Small intestine (tissue), 7 donors: ENCODE measurements at regions not wholly inside any gene's neighbourhood (a gene's known extent, or its start where the extent isn't known, plus 50 kb on each side); places are given as distances from the start of the nearest gene placed in this dataset.
A peak's percentile ranks its signal among the peaks of the same experiment; 100 is the strongest.

Source experiments
- DNase-seq, 2 donors: peaks; one replicate each; pipeline versions ENCODE4 v3.0.0 to v3.0.0-alpha.2; 2013
- FAIRE-seq: peaks from 2 replicates; lab custom pipeline; 2012; peaks lifted over from hg19 to GRCh38; lab: Jason Lieb, UNC
- H3K27ac ChIP-seq, 3 donors: one replicate each; pipeline ENCODE4 v1.5.1; 2013; ENCODE audit warnings: low read length in 2 of 3, mild to moderate bottlenecking in 2 of 3, control low read depth in 1 of 3, inconsistent platforms in 1 of 3, low read depth in 1 of 3, moderate library complexity in 1 of 3
- H3K27me3 ChIP-seq, 3 donors: one replicate each; pipeline ENCODE4 v1.6.1; 2013; ENCODE audit warnings: low read length in 3 of 3, inconsistent platforms in 1 of 3; ENCODE audit not compliant: control insufficient read depth in 3 of 3, insufficient read depth in 3 of 3
- H3K36me3 ChIP-seq, 3 donors: one replicate each; pipeline ENCODE4 v1.6.1; 2013; ENCODE audit warnings: low read length in 3 of 3, inconsistent platforms in 1 of 3, low read depth in 1 of 3, mild to moderate bottlenecking in 1 of 3, moderate library complexity in 1 of 3; ENCODE audit not compliant: control insufficient read depth in 3 of 3, insufficient read depth in 2 of 3
- H3K4me1 ChIP-seq, 3 donors: one replicate each; pipeline ENCODE4 v1.6.1; 2013; ENCODE audit warnings: low read length in 2 of 3, inconsistent platforms in 1 of 3, low read depth in 1 of 3, mild to moderate bottlenecking in 1 of 3, moderate library complexity in 1 of 3; ENCODE audit not compliant: control insufficient read depth in 3 of 3, insufficient read depth in 2 of 3
- H3K4me3 ChIP-seq, 3 donors: one replicate each; pipeline ENCODE4 v1.5.1; 2013; ENCODE audit warnings: low read length in 3 of 3, control low read depth in 1 of 3, inconsistent platforms in 1 of 3, low read depth in 1 of 3, mild to moderate bottlenecking in 1 of 3, moderate library complexity in 1 of 3
- H3K9me3 ChIP-seq, 2 donors: one replicate each; pipeline ENCODE4 v1.6.1; 2013; ENCODE audit warnings: low read depth in 1 of 2, low read length in 1 of 2; ENCODE audit not compliant: control insufficient read depth in 2 of 2, insufficient read depth in 1 of 2
- WGBS, 3 donors: extraction: QIAGEN DNeasy Blood & Tissue Kit; methylation state at CpG; one replicate each; pipeline ENCODE4 v1.1.7; 2013; 5-methylcytosine and 5-hydroxymethylcytosine counted together
- donor health status: healthy with polysubstance abuse.
- donor health status: control.
- donor health status: control.
- donor health status: Bipolar disorder and iron deficiency.
- donor health status: healthy.

DNA sequence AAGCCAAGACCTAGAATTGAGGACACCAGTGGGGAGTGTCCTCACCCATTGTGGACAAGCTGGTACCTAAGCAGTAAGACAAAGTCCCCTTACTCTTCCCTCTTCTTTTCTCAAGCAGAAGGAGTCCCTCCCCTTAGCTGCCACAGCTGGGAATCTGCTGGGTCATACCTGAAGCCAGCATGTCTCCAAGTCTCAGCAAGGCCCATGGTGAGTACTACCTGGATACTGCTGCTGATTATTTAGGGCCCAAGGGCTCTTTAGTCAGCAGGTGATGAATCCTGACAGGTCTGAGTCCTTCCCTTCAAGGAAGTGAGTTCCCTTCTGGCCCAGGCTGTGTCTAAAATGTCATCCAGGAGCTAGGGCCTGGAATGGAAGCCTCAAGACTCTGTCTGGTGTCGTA, 198.6 kb upstream of the STK17B start:
- no peaks in the 10 kb centered on the region for H3K36me3 ChIP-seq
- peaks cover 0 to 9% of the 10 kb centered on the region in 2 donors for H3K9me3 ChIP-seq
- H3K27ac ChIP-seq, result no peak overlapping the region
- no peak for FAIRE-seq
- DNase-seq, result no peak
- no peaks in the 10 kb centered on the region for H3K27me3 ChIP-seq
- H3K4me3 ChIP-seq, result no peak overlapping the region
- no peaks in the 10 kb centered on the region for H3K4me1 ChIP-seq
- WGBS, 3 donors, result 83 to 100% (median 87%) methylated on average over 1 of the region's 1 CpG

DNA sequence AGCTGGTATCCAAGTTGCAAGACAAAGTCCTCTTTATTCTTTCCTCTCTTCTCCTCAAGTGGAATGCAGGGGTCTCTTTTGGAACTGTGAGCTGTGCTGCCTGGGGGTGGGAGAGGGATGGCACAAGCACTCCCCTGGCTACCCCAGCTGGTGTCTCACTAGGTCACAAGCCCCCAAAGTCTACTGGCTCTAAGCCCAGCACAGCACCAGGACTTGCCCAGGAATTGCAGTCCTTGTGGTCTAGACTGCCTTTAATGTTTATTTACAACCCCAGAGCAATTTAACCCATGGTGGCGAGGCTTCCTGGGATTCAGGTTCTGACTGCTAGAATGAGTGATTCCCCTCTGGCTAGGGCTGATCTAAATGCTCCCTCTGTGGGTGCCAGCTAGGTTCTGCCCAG, 199.0 kb upstream of the STK17B start:
- Histone ChIP-seq H3K27ac (no peak overlapping the region), H3K4me3 (no peak overlapping the region), H3K4me1 (no peaks in the 10 kb centered on the region), H3K36me3 (no peaks in the 10 kb centered on the region), H3K9me3 (peaks cover 0 to 9% of the 10 kb centered on the region in 2 donors), H3K27me3 (no peaks in the 10 kb centered on the region)
- WGBS, 3 donors, result 75 to 84% (median 79%) methylated on average over 1 of the region's 1 CpG
- DNase-seq (no peak), FAIRE-seq (no peak)

DNA sequence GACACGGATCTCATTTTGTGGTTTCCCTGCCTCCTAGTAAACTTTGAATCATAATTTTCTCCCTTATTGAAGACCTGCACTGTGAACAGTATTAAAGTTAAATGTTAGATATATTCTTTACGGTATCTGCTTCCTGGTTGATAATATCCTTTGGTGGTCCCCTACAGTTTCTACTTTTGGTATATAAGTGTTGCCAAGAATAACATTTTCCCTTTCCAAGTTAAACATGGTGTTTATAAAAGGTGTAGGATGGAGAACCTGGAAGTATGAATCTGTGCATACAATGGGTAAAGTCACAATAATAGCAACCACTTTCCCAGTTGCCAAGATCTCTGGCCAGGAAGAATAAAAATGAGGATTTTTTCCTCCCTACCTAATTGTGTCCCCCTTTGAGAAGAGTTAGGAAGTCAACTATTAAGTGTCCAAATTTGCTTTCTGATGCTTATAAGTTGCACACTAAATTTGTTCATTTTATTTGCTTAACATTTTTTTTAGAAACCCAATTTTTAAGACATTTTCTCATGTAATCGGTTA, 201.0 kb upstream of the STK17B start:
- Histone ChIP-seq H3K4me3 (no peak overlapping the region), H3K36me3 (no peaks in the 10 kb centered on the region), H3K27me3 (no peaks in the 10 kb centered on the region), H3K27ac (no peak overlapping the region), H3K4me1 (no peaks in the 10 kb centered on the region), H3K9me3 (peaks cover 0 to 9% of the 10 kb centered on the region in 2 donors)
- 73 to 79% (median 77%) methylated on average over 3 of the region's 3 CpGs for WGBS, 3 donors
- DNase-seq (no peak), FAIRE-seq (no peak)

DNA sequence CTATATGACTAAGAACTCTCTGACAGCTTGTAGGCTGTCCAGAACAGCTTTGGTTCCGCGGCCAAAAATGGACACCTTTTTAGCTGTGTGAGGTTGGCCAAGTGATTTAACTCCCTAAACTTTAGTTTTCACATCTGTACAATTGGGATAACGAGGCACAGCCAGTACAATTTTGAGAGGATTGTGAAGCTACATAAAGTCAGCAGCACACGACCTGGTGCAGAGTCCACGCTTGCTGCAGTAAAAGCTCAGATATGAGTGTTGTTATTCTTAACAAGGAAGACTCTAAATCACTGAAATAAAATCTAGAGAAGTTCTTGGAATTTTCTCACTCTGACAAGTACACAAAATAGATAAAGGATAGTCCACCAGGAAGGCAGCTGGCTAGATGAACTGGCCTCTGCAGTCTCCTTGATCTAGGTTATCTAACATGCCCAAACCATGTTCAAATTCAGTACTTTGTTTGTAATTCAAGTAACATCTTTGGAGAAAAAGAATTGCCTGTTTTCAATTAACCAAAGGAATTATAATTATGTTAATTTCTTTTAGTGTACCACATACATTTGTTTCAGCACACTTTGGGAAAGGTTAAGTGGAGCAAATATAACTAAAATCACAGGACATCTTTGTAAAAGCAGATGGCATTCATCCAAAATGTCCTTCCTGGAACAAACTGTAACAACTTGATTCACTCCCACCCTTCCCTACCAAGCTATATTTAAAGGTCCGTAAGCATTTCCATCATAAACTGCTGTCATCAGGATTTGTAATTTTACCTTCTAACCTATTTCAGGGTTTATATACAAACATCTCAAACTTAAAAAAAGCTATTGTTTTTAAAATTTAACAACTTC, 201.7 kb upstream of the STK17B start:
- Histone ChIP-seq H3K4me1 (no peaks in the 10 kb centered on the region), H3K36me3 (no peaks in the 10 kb centered on the region), H3K27ac (no peak overlapping the region), H3K4me3 (no peak overlapping the region), H3K27me3 (no peaks in the 10 kb centered on the region), H3K9me3 (peaks cover 0 to 9% of the 10 kb centered on the region in 2 donors)
- 41 to 58% (median 53%) methylated on average over 6 of the region's 6 CpGs for WGBS, 3 donors
- DNase-seq (peak in 1 of 2 donors; percentile 40), FAIRE-seq (no peak)

DNA sequence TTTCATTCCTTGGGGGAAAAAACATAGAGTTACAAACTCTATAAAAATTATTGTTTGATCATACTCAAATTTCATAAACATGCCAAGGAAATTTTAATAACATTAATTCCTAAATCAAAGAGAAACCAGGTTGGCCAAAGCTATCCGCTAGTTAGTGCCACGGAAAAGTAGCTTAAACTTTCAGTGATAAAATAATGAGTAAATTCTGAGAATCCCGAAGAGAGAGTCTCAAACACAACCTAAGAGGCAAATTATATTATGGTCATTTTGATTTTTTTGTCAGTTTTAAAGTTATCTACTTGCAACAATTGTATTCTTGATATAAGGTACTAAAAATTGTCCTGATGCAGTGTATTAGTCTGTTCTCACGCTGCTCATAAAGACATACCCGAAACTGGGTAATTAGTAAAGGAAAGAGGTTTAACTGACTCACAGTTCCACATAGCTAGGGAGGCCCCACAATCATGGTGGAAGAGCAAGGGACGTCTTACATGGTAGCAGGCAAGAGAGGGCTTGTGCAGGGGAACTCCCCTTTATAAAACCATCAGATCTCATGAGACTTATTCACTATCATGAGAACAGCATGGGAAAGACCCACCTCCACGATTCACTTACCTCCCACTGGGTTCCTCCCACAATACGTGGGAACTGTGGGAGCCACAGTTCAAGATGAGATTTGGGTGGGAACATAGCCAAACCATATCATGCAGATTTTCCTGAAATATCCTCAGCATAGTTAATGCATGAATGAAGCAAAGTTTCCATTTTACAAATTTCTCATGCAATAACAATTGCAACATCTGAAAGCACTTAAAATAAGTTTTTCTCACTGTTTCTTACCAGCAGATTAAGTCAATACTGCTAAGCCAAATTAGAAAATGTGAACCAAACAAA, 205.9 kb upstream of the STK17B start:
- H3K36me3 ChIP-seq, result no peaks in the 10 kb centered on the region
- FAIRE-seq, result no peak
- no peak for DNase-seq
- H3K4me1 ChIP-seq, result no peaks in the 10 kb centered on the region
- H3K27me3 ChIP-seq, result no peaks in the 10 kb centered on the region
- H3K9me3 ChIP-seq, result no peaks in the 10 kb centered on the region
- no peak overlapping the region for H3K27ac ChIP-seq
- 77 to 83% (median 80%) methylated on average over 8 of the region's 8 CpGs for WGBS, 3 donors
- H3K4me3 ChIP-seq, result no peak overlapping the region

DNA sequence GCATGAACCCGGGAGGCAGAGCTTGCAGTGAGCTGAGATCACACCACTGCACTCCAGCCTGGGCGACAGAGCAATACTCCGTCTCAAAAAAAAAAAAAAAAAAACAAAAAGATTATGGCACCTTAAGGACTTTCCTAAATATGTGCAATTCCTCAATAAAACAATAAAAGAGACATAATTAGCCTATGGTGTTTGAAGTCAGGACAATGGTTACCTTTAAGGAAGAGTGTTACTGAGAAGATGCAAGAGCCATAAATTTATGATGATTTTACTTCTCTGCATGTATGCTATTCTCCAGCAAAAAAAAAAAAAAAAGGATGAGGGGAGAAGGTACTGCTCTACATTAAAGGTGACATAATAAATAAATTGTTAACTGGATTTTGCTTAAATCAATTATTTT, 208.2 kb upstream of the STK17B start:
- Histone ChIP-seq H3K27ac (no peak overlapping the region), H3K27me3 (no peaks in the 10 kb centered on the region), H3K36me3 (no peaks in the 10 kb centered on the region), H3K4me3 (no peak overlapping the region), H3K4me1 (no peaks in the 10 kb centered on the region), H3K9me3 (no peaks in the 10 kb centered on the region)
- 40 to 78% (median 44%) methylated on average over 1 to 3 of the region's 3 CpGs for WGBS, 3 donors
- FAIRE-seq (no peak), DNase-seq (no peak)

- 54 to 82% (median 60%) methylated on average over 1 of the region's 1 CpG for WGBS, 3 donors
- no peak overlapping the region for H3K4me3 ChIP-seq
- H3K36me3 ChIP-seq, result no peaks in the 10 kb centered on the region
- no peaks in the 10 kb centered on the region for H3K27me3 ChIP-seq
- DNase-seq, result peak in 1 of 2 donors; percentile 6
- H3K9me3 ChIP-seq, result no peaks in the 10 kb centered on the region
- no peak for FAIRE-seq
- H3K4me1 ChIP-seq, result no peaks in the 10 kb centered on the region
- no peak overlapping the region for H3K27ac ChIP-seq
Measured at GRCh38 chr2:196380098-196380497, 208.7 kb upstream of the STK17B start.

- H3K36me3 ChIP-seq, result no peaks in the 10 kb centered on the region
- no peaks in the 10 kb centered on the region for H3K9me3 ChIP-seq
- no peaks in the 10 kb centered on the region for H3K4me1 ChIP-seq
- H3K27ac ChIP-seq, result no peak overlapping the region
- WGBS, 3 donors, result 41 to 67% (median 54%) methylated on average over 3 of the region's 3 CpGs
- no peak overlapping the region for H3K4me3 ChIP-seq
- peak in 1 of 2 donors; percentile 8 for DNase-seq
- H3K27me3 ChIP-seq, result no peaks in the 10 kb centered on the region
- FAIRE-seq, result no peak
Measured at GRCh38 chr2:196380575-196380974, 209.2 kb upstream of the STK17B start.
